Lung (tissue), 11 donors: ENCODE measurements at regions not wholly inside any gene's neighbourhood (a gene's known extent, or its start where the extent isn't known, plus 50 kb on each side); places are given as distances from the start of the nearest gene placed in this dataset.

Experiments used
- ATAC-seq: fragments of 200-7000 bp; cut with Tn5 transposase; one replicate; pipeline ENCODE4 v1.9.1; 2020; ENCODE audit warnings: moderate number of reproducible peaks; ENCODE audit not compliant: insufficient read depth, low FRiP score
- DNase-seq, 3 donors: peaks; one replicate each; pipeline ENCODE4 v3.0.0-alpha.2; 2013 to 2017
- H3K27ac ChIP-seq, 2 donors: one replicate each; pipeline ENCODE4 v1.5.1; 2013; ENCODE audit warnings: mild to moderate bottlenecking in 2 of 2, moderate library complexity in 2 of 2, control low read depth in 1 of 2, inconsistent platforms in 1 of 2, low read depth in 1 of 2, low read length in 1 of 2
- H3K27me3 ChIP-seq, 3 donors: one replicate each; pipeline ENCODE4 v1.5.1; 2013; ENCODE audit warnings: low read length in 2 of 3; ENCODE audit not compliant: control insufficient read depth in 3 of 3, insufficient read depth in 3 of 3
- H3K36me3 ChIP-seq, 4 donors: one replicate each; pipeline ENCODE4 v1.5.1; 2013; ENCODE audit warnings: low read length in 4 of 4, mild to moderate bottlenecking in 1 of 4, moderate library complexity in 1 of 4; ENCODE audit not compliant: control insufficient read depth in 4 of 4, insufficient read depth in 4 of 4
- H3K4me1 ChIP-seq, 5 donors: one replicate each; pipeline ENCODE4 v1.5.1; 2013; ENCODE audit warnings: low read length in 5 of 5, mild to moderate bottlenecking in 2 of 5, moderate library complexity in 1 of 5; ENCODE audit not compliant: control insufficient read depth in 5 of 5, insufficient read depth in 5 of 5
- H3K4me3 ChIP-seq: one replicate; pipeline ENCODE4 v1.5.1; 2013; ENCODE audit warnings: mild to moderate bottlenecking, control low read depth, moderate library complexity
- H3K9ac ChIP-seq, 2 donors: one replicate each; pipeline ENCODE4 v1.5.1; 2013; ENCODE audit warnings: low read length in 2 of 2, control low read depth in 1 of 2; ENCODE audit not compliant: insufficient read depth in 1 of 2
- H3K9me3 ChIP-seq, 4 donors: one replicate each; pipeline ENCODE4 v1.5.1; 2013; ENCODE audit warnings: low read length in 3 of 4, mild to moderate bottlenecking in 1 of 4, moderate library complexity in 1 of 4; ENCODE audit not compliant: control insufficient read depth in 4 of 4, insufficient read depth in 3 of 4
- CTCF ChIP-seq: IDR thresholded peaks from 2 replicates; pipeline ENCODE4 v1.5.1; 2012; ENCODE audit warnings: mild to moderate bottlenecking; ENCODE audit errors: control extremely low read depth, extremely low read depth
- WGBS, 2 donors: extraction: QIAGEN DNeasy Blood & Tissue Kit; methylation state at CpG; one replicate each; pipeline ENCODE4 v1.1.7; 2013; 5-methylcytosine and 5-hydroxymethylcytosine counted together
- donor health status: control.
- donor health status: control.
- donor health status: Bipolar disorder and iron deficiency.
- donor health status: healthy.
- donor health status: DM: yes; HTN: yes; CAD: no.

- H3K27ac ChIP-seq = no peak overlapping the region
- no peaks in the 10 kb centered on the region for H3K4me1 ChIP-seq
- DNase-seq = no peak
- no peaks in the 10 kb centered on the region for H3K9me3 ChIP-seq
- no peaks in the 10 kb centered on the region for H3K27me3 ChIP-seq
- TF ChIP-seq CTCF = no peak
- no peaks in the 10 kb centered on the region for H3K36me3 ChIP-seq
- WGBS, 2 donors = 35 to 50% methylated on average over 4 of the region's 4 CpGs
- no peak overlapping the region for H3K4me3 ChIP-seq
- ATAC-seq = no peak
- H3K9ac ChIP-seq = no peak overlapping the region
Observed at GRCh38 chr13:38538422-38538821, 148.5 kb upstream of the FREM2 start.

DNA sequence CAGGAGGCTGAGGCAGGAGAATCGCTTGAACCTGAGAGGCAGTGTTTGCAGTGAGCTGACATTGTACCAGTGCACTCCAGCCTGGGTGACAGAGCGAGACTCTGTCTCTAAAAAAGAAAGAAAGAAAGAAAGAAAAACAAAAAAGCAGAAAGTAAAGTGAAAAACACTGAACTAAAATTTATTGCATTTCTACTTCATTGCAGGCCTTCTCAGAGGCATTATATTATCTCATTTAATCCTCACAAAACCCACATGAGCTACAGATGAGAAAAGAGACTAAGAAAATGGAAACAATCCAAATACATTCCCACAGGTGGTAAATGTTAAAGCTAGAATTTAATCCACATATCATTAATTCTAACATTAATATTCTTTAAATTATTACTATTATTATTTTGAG is 147.2 kb upstream of the FREM2 start:
- no peak for ATAC-seq
- WGBS, 2 donors = 89 to 94% methylated on average over 2 of the region's 2 CpGs
- Histone ChIP-seq H3K9ac (no peak overlapping the region), H3K4me1 (no peaks in the 10 kb centered on the region), H3K27ac (no peak overlapping the region), H3K4me3 (no peak overlapping the region), H3K9me3 (no peaks in the 10 kb centered on the region), H3K27me3 (no peaks in the 10 kb centered on the region), H3K36me3 (no peaks in the 10 kb centered on the region)
- DNase-seq = no peak
- no peak for TF ChIP-seq CTCF

- Histone ChIP-seq H3K9me3 (no peaks in the 10 kb centered on the region), H3K4me3 (no peak overlapping the region), H3K27me3 (no peaks in the 10 kb centered on the region), H3K9ac (no peak overlapping the region), H3K27ac (no peak overlapping the region), H3K4me1 (no peaks in the 10 kb centered on the region), H3K36me3 (no peaks in the 10 kb centered on the region)
- TF ChIP-seq CTCF = no peak
- no peak for DNase-seq
- ATAC-seq = no peak
- 57 to 61% methylated on average over 3 of the region's 3 CpGs for WGBS, 2 donors
Observed at GRCh38 chr13:38542601-38543000, 144.3 kb upstream of the FREM2 start.

DNA sequence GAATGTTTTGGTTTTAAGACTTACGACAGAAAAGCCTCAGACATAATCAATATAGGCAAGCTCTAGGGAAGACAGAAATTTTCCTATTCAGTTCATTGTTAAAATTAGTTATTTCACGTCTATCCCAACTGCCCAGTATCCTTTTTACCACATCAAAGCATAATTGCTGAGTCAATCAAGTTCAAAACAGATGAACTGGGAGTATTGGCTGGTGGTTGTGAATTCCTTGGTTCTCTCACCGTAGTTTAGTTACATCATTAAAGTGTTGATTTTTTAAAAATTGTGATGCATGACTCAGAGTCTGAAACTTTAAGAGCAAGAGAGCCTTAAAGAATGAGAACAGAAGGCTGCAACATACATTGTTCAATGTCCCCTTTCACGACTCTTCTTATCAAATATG is 143.3 kb upstream of the FREM2 start:
- H3K9ac ChIP-seq = no peak overlapping the region
- no peaks in the 10 kb centered on the region for H3K27me3 ChIP-seq
- no peak overlapping the region for H3K4me3 ChIP-seq
- no peak for DNase-seq
- H3K9me3 ChIP-seq = no peaks in the 10 kb centered on the region
- no peaks in the 10 kb centered on the region for H3K4me1 ChIP-seq
- no peak for TF ChIP-seq CTCF
- no peak overlapping the region for H3K27ac ChIP-seq
- no peaks in the 10 kb centered on the region for H3K36me3 ChIP-seq
- WGBS, 2 donors = 75 to 86% methylated on average over 4 of the region's 4 CpGs
- ATAC-seq = no peak
